HAP-1 (cell line): ENCODE measurements at regions not wholly inside any gene's neighbourhood (a gene's known extent, or its start where the extent isn't known, plus 50 kb on each side); places are given as distances from the start of the nearest gene placed in this dataset.

Experiments
- DNase-seq, 2 experiments: peaks; one replicate each; pipeline ENCODE4 v3.0.0-alpha.2; 2016 to 2020; ENCODE audit warnings: low spot score in 2 of 2
- H3K27me3 ChIP-seq: fragments of 250-450 bp; sonication (Bioruptor Pico); 2 replicates; pipeline ENCODE4 v1.5.1; 2020; ENCODE audit warnings: low read depth, mild to moderate bottlenecking, moderate library complexity
- H3K36me3 ChIP-seq: fragments of 250-450 bp; sonication (Bioruptor Pico); replicated peaks from 2 replicates; pipeline ENCODE4 v1.5.1; 2020; ENCODE audit warnings: mild to moderate bottlenecking
- H3K4me1 ChIP-seq: fragments of 250-450 bp; sonication (Bioruptor Pico); 2 replicates; pipeline ENCODE4 v1.5.1; 2020; ENCODE audit warnings: mild to moderate bottlenecking
- H3K4me3 ChIP-seq: fragments of 250-450 bp; sonication (Bioruptor Pico); 2 replicates; pipeline ENCODE4 v1.5.1; 2020; ENCODE audit warnings: mild to moderate bottlenecking, moderate library complexity
- H3K9me3 ChIP-seq: fragments of 250-450 bp; sonication (Bioruptor Pico); 2 replicates; pipeline ENCODE4 v1.5.1; 2020; ENCODE audit warnings: mild to moderate bottlenecking, moderate library complexity
- in situ Hi-C: fragments of 300-500 bp; cut with MboI; formaldehyde crosslinking; loops from 3 replicates; pipeline ENCODE4 v1.14.3; 2020; ENCODE audit warnings: low sequenced_read_pairs, inconsistent platforms, mixed read lengths

GRCh38 chrX:42967681-42968300 is 189.8 kb upstream of the PPP1R2C start:
- Histone ChIP-seq H3K4me3 (no peak overlapping the region), H3K4me1 (peaks cover 27% of the 10 kb centered on the region), H3K27me3 (no peaks in the 10 kb centered on the region), H3K9me3 (no peaks in the 10 kb centered on the region), H3K36me3 (no peaks in the 10 kb centered on the region)
- in situ Hi-C loops: no loop called here
- DNase-seq: no peak

GRCh38 chrX:42973321-42973720 is 195.4 kb upstream of the PPP1R2C start:
- Histone ChIP-seq H3K36me3 (no peaks in the 10 kb centered on the region), H3K9me3 (no peaks in the 10 kb centered on the region)

GRCh38 chrX:42975906-42976305 is 197.9 kb upstream of the PPP1R2C start:
- no peaks in the 10 kb centered on the region for H3K27me3 ChIP-seq
- H3K4me3 ChIP-seq: no peak overlapping the region
- in situ Hi-C loops: no loop called here
- peaks cover 9% of the 10 kb centered on the region for H3K4me1 ChIP-seq
- no peaks in the 10 kb centered on the region for H3K9me3 ChIP-seq
- no peaks in the 10 kb centered on the region for H3K36me3 ChIP-seq
- DNase-seq: no peak

More at GRCh38 chrX:42973321-42973720, 195.4 kb upstream of the PPP1R2C start:
- in situ Hi-C loops: no loop called here
- Histone ChIP-seq H3K4me3 (no peak overlapping the region), H3K27me3 (no peaks in the 10 kb centered on the region), H3K4me1 (peaks cover 21% of the 10 kb centered on the region)
- no peak for DNase-seq

GRCh38 chrX:42976746-42977366 is 198.9 kb upstream of the PPP1R2C start:
- peak; percentile 50 to 59 for DNase-seq
- peaks cover 8% of the 10 kb centered on the region for H3K4me1 ChIP-seq
- no peaks in the 10 kb centered on the region for H3K27me3 ChIP-seq
- no peaks in the 10 kb centered on the region for H3K36me3 ChIP-seq
- H3K9me3 ChIP-seq: no peaks in the 10 kb centered on the region
- no peak overlapping the region for H3K4me3 ChIP-seq
- in situ Hi-C loops: no loop called here

- in situ Hi-C loops: no loop called here
- Histone ChIP-seq H3K4me1 (peaks cover 22% of the 10 kb centered on the region), H3K36me3 (no peaks in the 10 kb centered on the region), H3K9me3 (no peaks in the 10 kb centered on the region), H3K4me3 (no peak overlapping the region), H3K27me3 (no peaks in the 10 kb centered on the region)
- DNase-seq: no peak
These were observed 200.9 kb upstream of the PPP1R2C start for GRCh38 chrX:42978655-42979379.

- Histone ChIP-seq H3K4me3 (no peak overlapping the region), H3K36me3 (no peaks in the 10 kb centered on the region), H3K9me3 (no peaks in the 10 kb centered on the region), H3K27me3 (no peaks in the 10 kb centered on the region), H3K4me1 (peaks cover 32% of the 10 kb centered on the region)
- in situ Hi-C loops: no loop called here
- DNase-seq: no peak
These were observed 210.7 kb upstream of the PPP1R2C start for GRCh38 chrX:42988700-42989099.

GRCh38 chrX:42992199-42992943 is 214.4 kb upstream of the PPP1R2C start:
- in situ Hi-C loops: no loop called here
- no peaks in the 10 kb centered on the region for H3K9me3 ChIP-seq

GRCh38 chrX:42996861-42997260 is 218.9 kb upstream of the PPP1R2C start:
- Histone ChIP-seq H3K36me3 (no peaks in the 10 kb centered on the region), H3K9me3 (no peaks in the 10 kb centered on the region), H3K4me3 (no peak overlapping the region), H3K27me3 (no peaks in the 10 kb centered on the region), H3K4me1 (peaks cover 15% of the 10 kb centered on the region)
- in situ Hi-C loops: no loop called here
- DNase-seq: no peak

More at GRCh38 chrX:42992199-42992943, 214.4 kb upstream of the PPP1R2C start:
- Histone ChIP-seq H3K4me3 (no peak overlapping the region), H3K4me1 (peaks cover 26% of the 10 kb centered on the region), H3K27me3 (no peaks in the 10 kb centered on the region), H3K36me3 (no peaks in the 10 kb centered on the region)
- peak; percentile 16 to 82 for DNase-seq

GRCh38 chrX:43000121-43000520 is 222.2 kb upstream of the PPP1R2C start:
- H3K9me3 ChIP-seq: no peaks in the 10 kb centered on the region
- no peaks in the 10 kb centered on the region for H3K27me3 ChIP-seq
- no peaks in the 10 kb centered on the region for H3K4me1 ChIP-seq
- no peak for DNase-seq
- in situ Hi-C loops: no loop called here
- no peaks in the 10 kb centered on the region for H3K36me3 ChIP-seq
- no peak overlapping the region for H3K4me3 ChIP-seq

GRCh38 chrX:43002526-43003203 is 224.7 kb upstream of the PPP1R2C start:
- H3K27me3 ChIP-seq: no peaks in the 10 kb centered on the region
- H3K4me1 ChIP-seq: no peaks in the 10 kb centered on the region
- H3K4me3 ChIP-seq: no peak overlapping the region
- H3K36me3 ChIP-seq: no peaks in the 10 kb centered on the region
- in situ Hi-C loops: no loop called here
- H3K9me3 ChIP-seq: no peaks in the 10 kb centered on the region
- DNase-seq: no peak

GRCh38 chrX:43003204-43003565 is 225.2 kb upstream of the PPP1R2C start:
- no peaks in the 10 kb centered on the region for H3K36me3 ChIP-seq
- no peak overlapping the region for H3K4me3 ChIP-seq
- DNase-seq: no peak
- H3K9me3 ChIP-seq: no peaks in the 10 kb centered on the region
- H3K27me3 ChIP-seq: no peaks in the 10 kb centered on the region
- in situ Hi-C loops: no loop called here
- no peaks in the 10 kb centered on the region for H3K4me1 ChIP-seq

- in situ Hi-C loops: no loop called here
- Histone ChIP-seq H3K4me3 (no peak overlapping the region), H3K27me3 (no peaks in the 10 kb centered on the region), H3K4me1 (no peaks in the 10 kb centered on the region), H3K36me3 (no peaks in the 10 kb centered on the region), H3K9me3 (no peaks in the 10 kb centered on the region)
- no peak for DNase-seq
These were observed 226.0 kb upstream of the PPP1R2C start for GRCh38 chrX:43003939-43004338.

GRCh38 chrX:43005561-43005960 is 227.6 kb upstream of the PPP1R2C start:
- Histone ChIP-seq H3K36me3 (no peaks in the 10 kb centered on the region), H3K4me1 (no peaks in the 10 kb centered on the region), H3K4me3 (no peak overlapping the region), H3K27me3 (no peaks in the 10 kb centered on the region), H3K9me3 (no peaks in the 10 kb centered on the region)
- in situ Hi-C loops: no loop called here
- no peak for DNase-seq
